K562 (cell line): ENCODE measurements at regions not wholly inside any gene's neighbourhood (a gene's known extent, or its start where the extent isn't known, plus 50 kb on each side); places are given as distances from the start of the nearest gene placed in this dataset.

Experiments used
- ATAC-seq: fragments of 200-7000 bp; cut with Tn5 transposase; 3 replicates; pipeline ENCODE4 v1.9.1; 2020; ENCODE audit warnings: moderate library complexity
- BruUV-seq: library from RNA; stranded (reverse); fragments of 400-500 nt; replicated peaks from 2 replicates; lab custom pipeline; 2021; lab: Mats Ljungman, UMichigan
- CTCF ChIA-PET: fragments of 300-600 bp; formaldehyde crosslinking; extraction: SDS; loops from one replicate; lab custom pipeline; 2021; ENCODE audit warnings: low intra/inter-chr PET ratio; lab: Yijun Ruan, JAX
- POLR2A ChIA-PET: fragments of 300-600, 350-650 bp; sonication (Branson Sonifier 250); formaldehyde crosslinking; extraction: SDS; loops from one replicate; lab custom pipeline; 2021; ENCODE audit warnings: antibody characterized with exemption, inconsistent platforms; lab: Yijun Ruan, JAX
- DNase-seq, 4 experiments: peaks; one replicate each; pipeline versions ENCODE4 v3.0.0 to v3.0.0-alpha.2; 2011 to 2018; ENCODE audit warnings: low spot score in 3 of 4, mixed read lengths in 3 of 4; ENCODE audit errors: extremely low read depth in 1 of 4
- FAIRE-seq: peaks from 2 replicates; lab custom pipeline; 2011; peaks lifted over from hg19 to GRCh38; lab: Jason Lieb, UNC
- H2AFZ ChIP-seq: 2 replicates; pipeline ENCODE4 v1.6.0; 2011; ENCODE audit warnings: low read depth, low read length, control low read depth, inconsistent platforms
- H3K27ac ChIP-seq: fragments of 200-600 bp; 3 replicates; pipeline ENCODE4 v1.8.0; 2011; ENCODE audit warnings: low read depth, mild to moderate bottlenecking, control low read depth, inconsistent platforms, low read length, moderate library complexity, mixed read lengths; ENCODE audit errors: extremely low read depth
- H3K27me3 ChIP-seq, 2 experiments: fragments of 300-600 bp in 1 of 2; 2 replicates in 1 of 2; 3 replicates in 1 of 2; pipeline versions ENCODE4 v1.6.0 to v1.8.0; 2011; ENCODE audit warnings: inconsistent platforms in 2 of 2, low read length in 2 of 2, mild to moderate bottlenecking in 1 of 2, mixed read lengths in 1 of 2, moderate library complexity in 1 of 2; ENCODE audit not compliant: control insufficient read depth in 2 of 2, insufficient read depth in 2 of 2
- H3K36me3 ChIP-seq: fragments of 300-600 bp; 3 replicates; pipeline ENCODE4 v1.8.0; 2011; ENCODE audit warnings: mild to moderate bottlenecking, low read length, inconsistent platforms; ENCODE audit not compliant: control insufficient read depth, insufficient read depth
- H3K4me1 ChIP-seq, 2 experiments: fragments of 200-600 bp in 1 of 2; replicated peaks in 1 of 2; 2 replicates in 1 of 2; 3 replicates in 1 of 2; pipeline versions ENCODE4 v1.5.1 to v1.8.0; 2011; ENCODE audit warnings: inconsistent platforms in 2 of 2, low read length in 2 of 2, mild to moderate bottlenecking in 1 of 2, mixed read lengths in 1 of 2, moderate library complexity in 1 of 2; ENCODE audit not compliant: control insufficient read depth in 2 of 2, insufficient read depth in 2 of 2
- H3K4me2 ChIP-seq: 2 replicates; pipeline ENCODE4 v1.6.1; 2011; ENCODE audit warnings: low read length, control low read depth, inconsistent platforms, mixed read lengths; ENCODE audit not compliant: insufficient read depth
- H3K4me3 ChIP-seq: fragments of 200-600 bp; sonication (generic), shearing (Covaris generic); 2 replicates; pipeline ENCODE4 v1.5.1; 2016; ENCODE audit warnings: control low read depth, inconsistent platforms
- H3K79me2 ChIP-seq: fragments of 200-600 bp; 3 replicates; pipeline ENCODE4 v1.8.0; 2011; ENCODE audit warnings: low read length, inconsistent platforms; ENCODE audit not compliant: control insufficient read depth, insufficient read depth
- H3K9ac ChIP-seq, 2 experiments: 2 replicates each; pipeline versions ENCODE4 v1.6.0 to v1.6.1; 2011; ENCODE audit warnings: low read depth in 2 of 2, low read length in 2 of 2, control low read depth in 1 of 2, inconsistent platforms in 1 of 2, mild to moderate bottlenecking in 1 of 2, mixed read lengths in 1 of 2; ENCODE audit not compliant: insufficient read depth in 1 of 2
- H3K9me1 ChIP-seq: one replicate; pipeline ENCODE4 v1.6.0; 2011; ENCODE audit warnings: inconsistent platforms, mild to moderate bottlenecking, low read length, moderate library complexity; ENCODE audit not compliant: control insufficient read depth, insufficient read depth
- H3K9me3 ChIP-seq: replicated peaks from 2 replicates; pipeline ENCODE4 v1.5.1; 2011; ENCODE audit warnings: low read depth, low read length, inconsistent platforms; ENCODE audit not compliant: control insufficient read depth, insufficient read depth
- H4K20me1 ChIP-seq: replicated peaks from 2 replicates; pipeline ENCODE4 v1.6.1; 2011; ENCODE audit warnings: low read length, inconsistent platforms, mixed read lengths; ENCODE audit not compliant: control insufficient read depth, insufficient read depth
- ARID2 ChIP-seq: fragments of 450-650 bp; IDR thresholded peaks from 2 replicates; pipeline ENCODE4 v1.6.1; 2017; ENCODE audit warnings: antibody characterized with exemption, mild to moderate bottlenecking
- CBFA2T2 ChIP-seq: fragments of 450-650 bp; conservative IDR thresholded peaks from 2 replicates; pipeline ENCODE4 v1.6.1; 2017; ENCODE audit warnings: mild to moderate bottlenecking
- FIP1L1 ChIP-seq: fragments of 200-400 bp; formaldehyde crosslinking; IDR thresholded peaks from 2 replicates; pipeline ENCODE4 v1.6.1; 2018; ENCODE audit warnings: mild to moderate bottlenecking, low read depth, low read length; ENCODE audit not compliant: poor library complexity, severe bottlenecking
- FOS ChIP-seq: IDR thresholded peaks from 3 replicates; pipeline ENCODE4 v1.6.1; 2011; ENCODE audit not compliant: insufficient read length; ENCODE audit errors: extremely low read depth
- FOXM1 ChIP-seq, 2 experiments: fragments of 450-650 bp in 1 of 2; sonication (generic) in 1 of 2; formaldehyde crosslinking in 1 of 2; IDR thresholded peaks; 2 replicates each; pipeline versions ENCODE4 v1.6.1 to v1.9.0; 2017 to 2022; ENCODE audit warnings: low read depth in 2 of 2, mild to moderate bottlenecking in 2 of 2, missing genetic modification reagents in 1 of 2, moderate library complexity in 1 of 2
- MLX ChIP-seq, 2 experiments: fragments of 450-650 bp in 1 of 2; sonication (generic) in 1 of 2; formaldehyde crosslinking; conservative IDR thresholded peaks; 2 replicates each; pipeline versions ENCODE4 v1.4.0 to v1.8.1; 2020 to 2022; ENCODE audit warnings: mild to moderate bottlenecking in 1 of 2, missing genetic modification reagents in 1 of 2
- NCOA6 ChIP-seq: fragments of 450-650 bp; IDR thresholded peaks from 2 replicates; pipeline ENCODE4 v1.6.1; 2017; ENCODE audit warnings: mild to moderate bottlenecking
- PHB ChIP-seq: fragments of 250-450 bp; sonication (Bioruptor Pico); IDR thresholded peaks from 2 replicates; pipeline ENCODE4 v1.5.0; 2021
- RFX7 ChIP-seq: fragments of 250-450 bp; sonication (Bioruptor Pico); IDR thresholded peaks from 2 replicates; pipeline ENCODE4 v1.5.1; 2021; ENCODE audit warnings: mild to moderate bottlenecking
- RHOXF2B ChIP-seq: fragments of 250-450 bp; sonication (Bioruptor Pico); conservative IDR thresholded peaks from 2 replicates; pipeline ENCODE4 v1.5.1; 2021
- SMARCA4 ChIP-seq: fragments of 450-650 bp; IDR thresholded peaks from 2 replicates; pipeline ENCODE4 v1.6.1; 2016
- STAT5A ChIP-seq: IDR thresholded peaks from 2 replicates; pipeline ENCODE4 v1.6.1; 2012; ENCODE audit warnings: low read length, inconsistent platforms, borderline replicate concordance
- ZBED1 ChIP-seq: IDR thresholded peaks from 2 replicates; pipeline ENCODE4 v1.6.1; 2014
- ZFP91 ChIP-seq: sonication (generic); formaldehyde crosslinking; IDR thresholded peaks from 2 replicates; pipeline ENCODE4 v1.8.0; 2022; ENCODE audit warnings: mild to moderate bottlenecking, missing genetic modification reagents
- ZNF146 ChIP-seq: IDR thresholded peaks from one replicate; pipeline ENCODE4 v1.6.1; 2018; ENCODE audit warnings: missing compliant biosample characterization; ENCODE audit not compliant: unreplicated experiment
- ZNF436 ChIP-seq: fragments of 250-450, 450-650 bp; sonication (Bioruptor Pico); formaldehyde crosslinking; IDR thresholded peaks from 2 replicates; pipeline ENCODE4 v1.7.0; 2020; ENCODE audit warnings: mild to moderate bottlenecking
- ZZZ3 ChIP-seq: fragments of 450-650 bp; IDR thresholded peaks from 2 replicates; pipeline ENCODE4 v1.6.1; 2016; ENCODE audit warnings: antibody characterized with exemption, mild to moderate bottlenecking, moderate library complexity
- in situ Hi-C: fragments of 300-500 bp; cut with MboI; formaldehyde crosslinking; loops from 4 replicates; pipeline ENCODE4 v1.15.0; 2018; ENCODE audit warnings: inconsistent platforms, mixed read lengths
- intact Hi-C: fragments of 100-400 bp; cut with micrococcal nuclease; formaldehyde crosslinking; loops from 2 replicates; pipeline ENCODE4 v1.14.2; 2022

- TF ChIP-seq FIP1L1 (no peak), ZNF146 (CRISPR knock-in tag) (no peak), ZNF436 (no peak)
Measured at GRCh38 chr2:189252991-189253675, 73.6 kb upstream of the COL5A2 start (continued).

- ChIA-PET POLR2A (no interaction called here), CTCF (no interaction called here)
- Histone ChIP-seq H2AFZ (no peak overlapping the region), H3K79me2 (no peaks in the 10 kb centered on the region), H3K27me3 (no peaks in the 10 kb centered on the region), H3K36me3 (no peaks in the 10 kb centered on the region), H3K4me2 (no peak overlapping the region), H3K4me1 (no peaks in the 10 kb centered on the region), H3K4me3 (no peak overlapping the region), H3K9ac (no peak overlapping the region), H3K9me1 (no peaks in the 10 kb centered on the region), H3K27ac (no peak overlapping the region), H3K9me3 (no peaks in the 10 kb centered on the region), H4K20me1 (no peaks in the 10 kb centered on the region)
- BruUV-seq = no TSS peak
- in situ Hi-C loops (no loop called here), intact Hi-C loops (no loop called here)
- ATAC-seq (no peak), DNase-seq (no peak), FAIRE-seq (no peak)
- TF ChIP-seq RHOXF2B (CRISPR knock-in tag) = no peak
- no peak for TF ChIP-seq ZFP91
- TF ChIP-seq ZBED1 = no peak
- no peak for TF ChIP-seq CBFA2T2
- no peak for TF ChIP-seq RFX7 (CRISPR knock-in tag)
- TF ChIP-seq PHB = no peak
- TF ChIP-seq ARID2 = no peak
- TF ChIP-seq STAT5A = no peak
- no peak for TF ChIP-seq ZZZ3
- no peak for TF ChIP-seq SMARCA4
- TF ChIP-seq NCOA6 = no peak
- TF ChIP-seq MLX (CRISPR knock-in tag; conservative IDR thresholded peaks at IDR 0.05) = no peak
- no peak for TF ChIP-seq FOXM1 (IDR thresholded peaks at IDR 0.05; ENCODE audit: low read depth)
- no peak for TF ChIP-seq FOXM1 (CRISPR knock-in tag; IDR thresholded peaks at IDR 0.05; ENCODE audit: low read depth)
- no peak for TF ChIP-seq FOS
Measured at GRCh38 chr2:189253836-189254235, 74.3 kb upstream of the COL5A2 start.
